Fibroblast of skin of right quadriceps (primary cell): ENCODE measurements at regions not wholly inside any gene's neighbourhood (a gene's known extent, or its start where the extent isn't known, plus 50 kb on each side); places are given as distances from the start of the nearest gene placed in this dataset.

ENCODE experiments used
- DNase-seq: peaks from one replicate; pipeline ENCODE4 v3.0.0-alpha.2; 2013

DNA sequence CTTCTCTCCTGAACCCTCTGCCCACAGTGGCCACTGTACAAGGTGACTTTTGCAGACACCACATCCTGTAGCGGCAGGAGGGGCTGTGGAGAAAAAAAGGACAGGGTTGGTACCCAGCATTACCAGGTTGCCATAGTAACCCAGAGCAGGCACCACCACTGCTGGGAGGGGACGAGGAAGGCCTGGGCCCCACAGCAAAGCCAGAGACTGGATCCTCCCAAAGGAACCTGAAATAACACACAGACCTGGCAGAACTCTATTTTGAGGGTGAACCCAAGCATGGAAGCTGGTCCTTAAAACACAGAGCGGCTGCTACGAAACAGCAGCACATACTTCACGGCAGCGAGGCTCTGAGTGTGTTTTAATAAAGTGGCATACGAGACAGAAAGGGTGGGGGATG is 380.6 kb downstream of the CTTN start:
- DNase-seq, result no peak

DNA sequence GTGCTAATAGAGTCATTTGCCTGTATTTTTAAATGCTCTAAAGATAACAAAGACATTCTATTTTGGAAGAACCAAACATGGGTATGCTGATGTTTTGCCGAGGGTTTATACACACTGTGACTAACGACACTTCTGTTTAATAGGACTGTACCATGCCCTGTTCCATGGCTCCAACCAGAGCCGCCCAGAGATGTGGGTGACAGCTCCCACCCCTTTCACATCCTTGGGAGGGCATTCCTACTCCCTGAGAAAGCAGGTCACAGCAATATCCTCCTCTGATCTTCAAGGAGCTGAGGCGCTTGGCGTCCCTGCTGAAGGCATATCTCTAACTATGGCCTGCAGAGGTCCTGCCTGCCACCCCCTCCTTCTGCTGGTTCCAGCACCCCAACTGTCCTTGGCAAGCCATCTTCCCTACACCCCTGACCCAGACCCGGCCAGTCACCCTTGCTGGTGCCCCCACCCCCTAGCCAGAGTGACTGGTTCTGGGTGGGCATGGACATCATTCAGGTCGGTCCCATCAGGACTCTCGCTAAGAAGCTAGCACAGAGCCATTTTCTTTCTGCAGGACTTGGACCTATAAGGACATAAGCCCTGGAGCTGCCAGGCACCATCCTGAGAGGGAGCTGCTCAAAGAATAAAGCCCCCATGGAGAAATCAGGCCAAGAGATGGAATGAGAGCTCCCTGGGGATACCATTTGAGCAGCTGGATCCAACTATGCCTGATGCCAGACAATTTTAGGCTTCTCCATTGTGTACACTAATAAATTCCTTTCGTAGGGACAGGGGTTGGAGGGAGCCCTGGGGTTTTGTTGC is 381.3 kb downstream of the CTTN start:
- DNase-seq, result no peak

DNA sequence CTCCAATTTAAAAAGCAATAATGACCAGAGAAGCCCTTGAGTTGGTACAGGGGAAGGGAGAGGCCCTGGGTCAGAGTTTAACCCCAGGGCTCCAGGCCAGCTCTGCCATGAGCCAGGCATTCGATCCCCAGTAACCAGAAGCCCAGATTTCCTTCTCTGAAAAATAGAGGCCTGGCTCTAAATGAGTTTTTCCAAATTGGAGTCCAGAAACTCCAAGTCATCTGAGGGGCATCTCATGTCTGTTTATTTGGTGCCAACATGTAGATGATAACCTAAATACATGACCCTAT is 381.9 kb downstream of the CTTN start:
- DNase-seq, result no peak

DNA sequence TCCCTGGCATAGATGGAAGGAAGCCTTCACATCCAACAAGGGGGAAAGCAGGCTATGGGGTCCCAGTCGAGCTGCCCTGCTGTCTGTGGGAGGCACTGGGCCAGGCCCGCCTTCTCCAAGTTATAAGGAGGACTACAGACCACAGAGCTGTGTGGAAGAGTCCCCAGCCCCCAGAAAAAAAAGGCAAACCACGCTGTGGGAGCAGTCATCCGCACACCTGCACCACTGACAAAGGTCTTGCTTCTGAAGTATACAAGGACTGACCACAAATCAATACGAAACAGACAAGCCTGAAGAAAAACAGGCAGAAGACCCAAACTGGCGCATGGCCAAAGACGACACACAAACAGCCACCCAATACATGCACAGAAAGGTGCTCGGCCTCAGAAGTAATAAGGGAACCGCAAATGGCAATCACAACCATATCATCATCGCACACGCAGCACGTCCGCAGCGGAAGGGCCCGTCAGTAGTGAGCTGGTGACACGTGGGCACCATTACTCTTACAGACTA is 384.1 kb downstream of the CTTN start:
- no peak for DNase-seq

DNA sequence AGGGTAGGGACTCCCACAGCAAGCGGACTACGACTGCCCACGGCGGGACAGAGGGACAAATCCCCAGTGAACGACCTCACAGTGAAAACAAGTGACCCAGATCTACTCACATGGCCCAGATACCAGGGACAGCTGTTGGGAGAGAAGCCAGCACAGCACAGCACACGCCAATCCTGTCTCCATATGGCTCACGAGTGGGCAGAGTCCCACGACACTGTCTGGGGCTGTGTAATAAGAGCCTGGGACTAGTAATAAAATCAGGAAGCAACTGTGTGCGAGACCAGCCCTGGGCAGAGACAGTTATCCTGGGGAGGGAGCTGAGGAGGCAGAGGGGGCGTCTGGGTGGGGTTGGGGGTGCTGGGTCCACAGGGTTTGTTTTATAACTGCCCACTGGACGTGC is 385.0 kb downstream of the CTTN start:
- DNase-seq, result no peak

DNA sequence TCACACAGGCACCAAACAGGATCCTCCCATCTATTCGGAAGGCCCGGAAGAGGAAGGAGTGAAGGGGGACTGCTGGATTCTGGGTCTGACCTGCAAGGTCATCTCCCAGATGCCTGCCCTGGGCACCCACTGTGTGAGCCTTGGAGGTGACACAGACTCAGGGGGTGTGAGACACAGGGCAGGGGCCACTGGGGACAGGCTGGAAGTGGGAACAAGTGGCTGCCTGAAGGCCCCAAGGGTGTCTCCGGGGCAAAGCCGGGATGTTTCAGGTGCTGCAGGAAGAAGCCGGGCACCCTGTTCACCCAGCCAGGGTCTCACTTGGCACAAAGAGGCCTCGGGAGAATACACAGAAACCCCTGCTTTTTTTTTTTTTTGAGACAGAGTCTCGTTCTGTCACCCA is 385.5 kb downstream of the CTTN start:
- DNase-seq, result no peak

DNA sequence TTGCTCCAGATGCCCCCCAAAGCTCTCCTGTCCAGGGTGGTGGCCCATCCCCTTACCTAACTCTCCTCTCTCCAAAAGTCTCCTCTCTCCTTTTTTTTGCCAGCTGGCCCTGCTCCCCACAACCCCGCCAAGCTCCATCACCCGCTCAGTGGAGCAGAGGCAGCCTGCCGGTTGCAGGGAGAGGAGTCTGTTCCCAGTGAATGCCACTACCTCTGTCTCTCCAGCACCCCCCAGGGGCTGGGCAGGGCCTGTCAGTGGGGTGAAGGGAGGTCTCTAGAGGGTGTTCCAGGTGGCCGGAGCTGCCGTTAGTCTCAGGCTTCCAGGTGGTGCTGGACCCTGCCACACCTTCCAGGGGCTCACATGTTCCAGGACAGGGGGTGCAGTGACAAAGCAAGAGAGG is 387.0 kb downstream of the CTTN start:
- DNase-seq, result no peak

DNA sequence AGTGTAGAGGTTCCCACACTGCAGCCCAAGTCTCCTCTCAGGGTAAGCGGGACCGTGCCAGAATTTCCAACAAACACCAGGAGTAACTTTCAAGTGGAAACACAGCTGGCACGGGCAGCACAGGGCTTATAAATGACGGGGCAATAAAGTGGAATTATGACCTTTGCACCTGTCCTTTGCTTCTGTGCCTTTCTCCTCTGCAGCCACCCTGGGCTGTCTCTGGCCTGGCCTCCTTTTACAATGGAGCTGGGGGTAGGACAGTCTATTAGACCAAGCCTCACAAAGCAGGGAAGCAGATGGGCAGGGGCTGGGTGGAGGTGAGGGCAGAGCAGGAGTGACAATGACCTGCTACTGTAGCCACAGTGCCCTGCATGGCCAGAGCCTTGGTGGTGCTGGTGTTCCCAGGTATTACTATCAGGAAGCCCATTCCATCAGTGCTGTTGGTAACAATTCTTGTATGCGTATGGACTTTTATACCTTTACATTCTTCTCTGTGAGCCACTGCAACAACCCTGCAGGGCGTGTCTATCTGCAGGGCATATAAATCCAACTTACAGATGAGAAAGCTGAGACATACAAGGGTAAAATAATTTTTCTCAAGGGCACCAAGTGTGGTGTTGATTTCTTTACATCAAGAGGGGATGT is 387.8 kb downstream of the CTTN start:
- DNase-seq, result no peak

DNA sequence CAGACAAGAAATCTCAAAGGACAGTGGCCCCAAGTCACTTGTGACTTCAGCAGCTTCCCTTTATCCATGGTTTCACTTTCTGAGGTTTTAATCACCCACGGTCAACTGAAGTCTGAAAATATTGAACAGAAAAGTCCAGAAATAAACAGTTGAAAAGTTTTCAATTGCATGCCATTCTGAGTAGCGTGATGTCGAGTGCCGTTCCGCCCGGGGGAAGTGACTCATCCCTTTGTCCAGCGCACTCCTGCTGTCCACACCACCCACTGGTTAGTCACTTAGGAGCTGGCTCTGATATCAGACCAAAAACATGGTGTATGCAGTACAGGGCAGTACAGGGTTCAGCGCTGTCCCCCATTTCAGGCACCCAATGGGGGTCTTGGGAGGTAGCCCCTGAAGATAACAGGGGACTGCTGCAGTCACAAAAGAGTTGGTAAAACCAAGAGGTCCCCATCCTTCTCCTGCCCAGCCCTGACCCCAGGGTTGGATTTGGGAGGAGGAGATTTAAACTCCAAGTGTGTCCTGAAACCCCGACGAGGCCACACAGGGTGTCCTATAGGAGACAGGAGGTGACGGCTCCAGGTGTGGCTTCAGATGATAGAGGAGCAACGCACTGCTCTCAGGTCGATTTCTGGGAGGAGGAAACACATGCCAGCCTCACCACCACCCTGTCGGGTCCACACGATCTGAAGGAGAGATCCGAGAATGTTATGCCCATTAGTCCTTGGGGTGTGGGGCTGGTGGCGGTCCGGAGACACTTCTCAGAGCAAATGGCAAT is 390.1 kb downstream of the CTTN start:
- DNase-seq, result peak; percentile 8

DNA sequence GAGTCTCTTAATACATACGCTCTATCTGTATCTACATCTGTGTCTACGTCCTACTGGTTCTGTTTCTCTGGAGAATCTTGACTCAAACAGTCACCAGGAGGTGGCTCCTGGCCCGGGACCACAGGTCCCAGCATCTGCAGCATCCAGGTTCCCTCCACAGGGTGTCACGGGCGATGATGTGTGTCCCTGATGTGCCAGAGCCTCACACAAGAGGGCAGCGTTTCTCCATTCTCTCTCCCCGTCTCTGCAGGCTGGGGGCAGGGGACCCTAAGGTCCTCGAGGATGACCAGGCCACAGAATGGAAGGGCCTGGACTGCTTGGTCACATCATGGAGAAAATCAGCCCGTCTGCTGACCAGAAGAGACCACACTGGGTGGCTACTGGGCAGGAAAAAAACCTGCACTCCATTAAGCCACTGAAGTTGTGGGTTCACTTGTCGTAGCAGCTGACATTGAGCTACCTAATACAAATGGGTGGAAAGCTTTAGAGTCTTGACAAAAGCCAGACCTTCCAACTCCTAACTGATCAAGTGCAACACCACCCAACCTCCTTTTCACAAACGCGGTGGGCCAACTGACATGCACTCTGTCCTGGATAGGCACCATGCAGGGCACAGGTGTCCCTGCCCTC is 392.5 kb downstream of the CTTN start:
- DNase-seq, result no peak

DNA sequence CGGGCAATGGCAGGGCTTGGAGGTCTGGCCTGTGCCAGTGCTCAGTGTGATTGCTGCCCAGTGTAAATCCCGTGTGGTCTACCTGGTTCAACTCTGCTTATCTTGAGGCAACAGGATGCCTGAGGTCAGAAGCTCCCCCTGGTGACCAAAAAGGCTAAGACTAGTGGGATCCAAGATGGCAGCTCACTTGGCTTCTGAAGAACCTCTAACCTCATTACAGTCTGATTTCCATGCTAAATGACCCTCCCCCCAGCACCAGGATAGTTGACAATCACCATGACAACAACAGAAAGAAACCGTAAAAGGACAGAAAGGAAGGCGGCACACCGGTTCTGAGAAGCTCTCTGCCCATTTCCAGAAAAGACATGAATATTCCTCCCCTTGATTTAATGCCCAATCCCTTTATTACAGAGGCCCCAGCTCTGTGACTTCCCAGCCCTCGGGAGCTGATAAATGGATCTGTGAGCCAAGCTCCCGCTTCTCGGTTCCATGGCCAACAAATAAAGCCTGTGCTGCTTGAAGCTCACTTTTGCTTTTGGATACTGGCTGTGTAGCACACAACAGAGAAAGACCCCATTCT is 398.4 kb downstream of the CTTN start:
- no peak for DNase-seq

DNA sequence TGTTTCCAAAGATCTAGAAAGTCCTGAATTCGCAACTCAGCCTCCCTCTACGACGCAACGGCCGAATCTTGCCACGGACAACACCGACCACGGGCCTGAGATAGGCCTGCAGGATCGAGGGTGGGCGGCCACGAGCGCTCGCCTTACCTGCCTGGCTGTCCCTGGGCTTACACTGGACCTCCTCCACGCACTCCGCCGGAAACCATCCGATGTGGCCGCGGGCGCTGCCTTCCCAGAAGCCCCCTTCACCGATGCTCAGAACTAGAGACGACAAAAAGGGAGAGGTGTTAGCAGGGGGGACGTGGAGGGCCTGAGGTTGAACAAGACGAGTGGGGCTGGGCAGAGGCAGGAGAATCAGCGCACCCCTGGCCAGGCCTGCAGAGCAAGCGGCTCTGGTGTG is 400.0 kb downstream of the CTTN start:
- no peak for DNase-seq

DNA sequence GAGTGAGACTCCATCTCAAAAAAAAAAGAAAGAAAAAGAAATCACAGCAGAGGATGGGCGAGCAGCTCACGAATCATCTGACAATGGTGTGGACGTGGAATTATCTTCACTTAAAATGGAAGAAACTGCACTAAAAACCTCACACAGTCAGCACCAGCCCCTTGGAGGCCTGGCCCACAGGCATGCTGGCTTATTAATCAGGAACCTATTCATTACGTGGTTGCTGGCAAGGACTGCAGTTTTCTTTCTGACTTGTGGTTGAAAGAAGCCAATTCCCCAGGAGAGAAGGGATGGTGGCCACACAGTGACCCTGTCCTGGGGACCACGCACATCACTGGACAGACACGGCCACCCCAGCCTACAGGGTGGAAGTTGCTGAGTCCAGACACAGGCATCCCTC is 401.1 kb downstream of the CTTN start:
- DNase-seq, result no peak

DNA sequence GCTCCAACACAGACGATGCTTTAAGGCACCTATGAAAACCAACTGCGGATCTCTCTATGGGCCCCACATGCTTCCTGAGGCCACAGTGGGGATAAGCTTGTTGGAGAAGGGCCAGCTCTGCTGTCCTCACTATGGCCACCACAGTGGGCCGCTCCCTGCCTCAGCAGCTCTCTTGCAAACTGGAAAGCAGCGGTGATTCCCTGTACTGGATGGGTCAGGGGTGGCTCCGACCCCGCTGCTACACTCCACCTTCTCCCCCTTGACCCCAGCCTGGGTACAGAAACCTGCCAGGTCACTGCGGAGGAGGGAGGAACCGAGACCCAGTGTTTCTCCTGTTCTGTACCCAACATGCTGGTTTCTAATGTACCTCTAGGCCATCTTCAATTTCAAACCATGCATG is 403.9 kb downstream of the CTTN start:
- DNase-seq, result no peak

DNA sequence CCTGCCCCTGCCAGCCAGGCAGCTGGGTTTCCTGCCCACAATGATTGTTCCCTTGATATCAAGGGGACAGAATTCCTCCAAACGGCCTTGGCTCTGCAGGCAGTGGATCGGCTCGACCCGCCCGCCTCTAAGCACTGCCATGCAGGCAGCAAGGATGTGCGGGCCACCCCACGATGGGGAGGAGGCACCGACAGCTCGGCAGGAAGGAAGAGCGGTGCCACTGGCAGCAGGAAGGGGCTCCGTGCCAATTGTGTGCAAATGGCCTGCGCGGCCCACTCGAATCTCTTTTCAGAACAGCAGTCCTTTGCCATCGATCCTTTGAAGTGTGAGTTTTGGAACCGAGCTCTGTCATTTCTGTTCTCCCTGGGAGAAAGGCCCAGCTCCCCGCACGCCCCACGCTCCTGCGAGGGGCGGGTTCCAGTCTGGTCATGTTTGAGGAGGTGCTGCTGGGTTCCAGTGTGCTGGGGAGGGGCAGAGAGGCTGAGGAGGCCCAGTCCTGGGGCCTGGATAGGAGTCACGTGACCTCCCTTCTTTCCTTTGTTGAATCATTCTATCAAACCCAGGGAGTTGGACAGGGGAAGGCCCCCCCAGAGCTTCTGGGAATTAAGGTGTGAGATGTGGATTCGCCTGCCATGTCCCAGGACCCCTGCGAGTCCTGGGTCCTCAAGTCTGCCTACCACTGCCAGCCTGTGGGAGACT is 406.0 kb downstream of the CTTN start:
- DNase-seq, result no peak

DNA sequence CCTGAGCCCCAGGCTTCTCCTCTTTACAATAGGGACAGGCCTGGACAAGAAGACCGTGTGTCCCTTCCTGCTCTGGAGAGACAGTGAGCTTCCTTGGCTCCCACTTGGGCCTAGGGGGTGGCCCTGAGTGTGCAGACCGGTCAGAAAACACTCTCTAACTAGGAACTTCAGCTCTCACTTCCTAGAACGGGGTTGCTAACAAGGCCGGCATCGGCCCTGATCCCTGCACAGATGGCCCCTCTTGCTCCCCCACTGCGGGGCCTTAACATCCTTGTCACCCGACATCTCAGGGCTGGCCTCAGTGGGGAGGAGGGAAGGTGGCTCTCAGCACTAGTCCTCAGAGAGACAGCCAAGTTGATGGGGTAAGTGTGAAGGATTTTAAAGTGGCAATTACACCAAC is 406.9 kb downstream of the CTTN start:
- DNase-seq, result no peak

DNA sequence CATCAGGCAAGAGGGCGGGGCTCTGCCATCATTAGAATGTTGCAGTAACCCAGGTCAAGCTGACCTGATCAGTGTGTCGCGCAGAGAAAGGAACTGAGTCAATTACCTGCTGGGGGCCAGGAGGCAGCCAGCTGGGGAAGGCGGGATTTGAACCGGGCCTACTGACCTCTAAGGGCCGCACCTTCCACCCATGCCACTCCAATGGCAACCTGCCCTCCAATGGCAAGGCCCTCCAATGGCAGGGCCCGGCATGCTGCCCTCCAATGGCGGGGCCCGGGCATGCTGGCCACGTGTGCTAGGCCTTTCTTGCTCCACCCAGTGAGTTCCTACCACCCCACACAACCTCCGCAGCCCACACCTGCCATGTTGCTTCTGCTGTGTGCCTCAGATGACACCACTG is 407.6 kb downstream of the CTTN start:
- DNase-seq, result no peak

DNA sequence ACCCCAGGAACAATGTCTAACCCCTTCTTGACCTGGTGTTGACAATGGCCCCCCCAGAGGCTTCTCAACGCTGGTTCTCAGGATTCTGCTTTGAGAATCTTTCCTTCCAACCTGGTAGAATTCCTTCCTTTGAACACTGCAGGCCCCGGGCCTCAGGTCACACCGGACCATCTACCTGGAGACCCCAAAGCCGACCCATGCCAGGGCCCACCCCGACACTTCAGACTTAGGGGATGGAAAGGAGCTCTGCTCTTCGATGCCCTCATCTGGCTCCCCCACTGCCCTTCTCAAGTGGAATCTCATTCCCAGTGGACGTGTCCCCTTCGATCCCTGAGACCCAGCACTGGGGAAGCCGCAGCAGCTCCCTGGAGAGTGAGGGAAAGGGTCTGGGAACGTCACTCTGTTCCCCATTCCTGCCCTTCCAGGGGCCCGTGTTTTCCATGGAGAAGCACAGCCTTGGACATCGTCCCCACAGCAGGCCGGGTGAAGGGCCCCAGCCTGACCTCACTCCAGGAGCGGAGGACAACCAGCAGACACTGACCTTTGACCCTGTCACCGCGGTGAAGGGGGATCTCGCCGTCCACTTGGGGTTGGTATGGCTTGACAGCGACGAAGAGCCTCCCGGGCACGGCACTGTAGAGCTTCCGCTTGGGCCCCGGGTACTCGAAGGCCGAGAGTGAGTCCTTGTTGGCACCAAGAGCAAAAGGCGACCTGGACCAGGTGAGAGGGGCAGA is 408.3 kb downstream of the CTTN start:
- no peak for DNase-seq

DNA sequence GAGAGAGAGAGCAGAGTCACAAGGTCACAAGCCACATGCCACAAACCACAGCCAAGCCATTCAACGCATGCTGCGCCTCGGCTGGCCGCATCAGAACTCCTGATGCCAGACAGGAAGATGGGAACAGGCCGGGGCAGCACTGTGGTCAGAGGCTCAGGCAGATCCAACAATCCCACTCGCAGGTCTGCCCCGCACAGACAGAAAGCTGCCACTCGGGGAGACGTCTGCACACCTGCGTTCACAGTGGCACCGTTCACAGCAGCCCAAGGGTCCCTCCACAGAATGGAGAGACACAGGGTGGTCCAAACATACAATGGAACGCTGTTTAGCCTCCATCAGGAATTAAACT is 408.8 kb downstream of the CTTN start:
- no peak for DNase-seq

DNA sequence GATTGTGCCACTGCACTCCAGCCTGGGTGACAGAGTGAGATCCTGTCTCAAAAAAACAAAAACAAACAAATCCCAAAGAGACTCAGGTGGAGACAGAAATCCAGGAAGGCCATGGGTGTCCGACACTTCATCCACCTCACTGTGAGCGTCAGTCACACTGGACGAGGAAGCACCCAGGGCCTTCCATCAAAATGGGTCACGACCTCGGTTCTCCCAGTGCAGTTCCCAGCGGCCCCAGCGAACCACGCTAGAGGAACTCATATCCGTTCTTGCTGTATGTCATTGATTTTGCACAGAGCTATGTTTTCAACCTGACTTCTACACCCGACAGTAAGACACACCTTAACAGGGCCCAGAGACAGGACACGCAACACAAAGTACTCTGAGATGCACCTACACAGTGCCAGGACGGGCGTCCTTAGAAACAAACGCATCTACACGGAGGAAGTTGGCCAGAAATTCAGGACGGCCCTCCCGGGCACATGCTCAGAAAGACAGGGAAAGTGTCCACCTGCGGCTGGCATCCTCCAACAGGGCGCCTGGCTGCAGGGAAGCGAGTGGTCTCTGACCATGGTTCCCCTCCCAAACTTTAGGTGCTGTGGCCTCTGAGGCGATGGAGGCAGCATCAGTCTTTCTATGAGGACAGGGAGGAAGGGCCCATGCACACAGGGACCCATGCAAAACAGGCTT is 410.5 kb downstream of the CTTN start:
- no peak for DNase-seq

DNA sequence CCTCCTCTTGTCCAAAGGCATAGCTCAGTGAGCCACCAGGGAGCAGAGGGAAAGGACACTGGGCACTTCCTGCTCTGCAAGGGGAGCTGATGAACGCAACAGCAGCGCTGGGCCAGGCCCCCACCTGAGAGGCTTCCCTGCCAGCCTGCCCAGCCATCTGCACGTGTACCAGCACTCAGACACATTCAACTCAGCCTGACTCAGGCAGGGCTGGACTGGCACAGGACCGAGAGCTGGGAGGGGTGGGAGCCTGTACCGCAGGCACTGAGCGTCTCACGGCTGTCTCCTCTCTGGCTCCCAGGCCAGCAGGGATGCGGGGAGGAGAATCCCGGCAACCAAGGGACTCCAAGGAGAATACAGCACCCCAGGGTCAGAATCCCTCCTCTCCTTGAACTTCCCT is 411.8 kb downstream of the CTTN start:
- DNase-seq, result no peak
